Progenitor cell of endocrine pancreas (in vitro differentiated cells): ENCODE measurements at regions not wholly inside any gene's neighbourhood (a gene's known extent, or its start where the extent isn't known, plus 50 kb on each side); places are given as distances from the start of the nearest gene placed in this dataset.

Source experiments
- DNase-seq: peaks from one replicate; pipeline ENCODE4 v3.0.0; 2021; ENCODE audit warnings: low spot score; ENCODE audit not compliant: unreplicated experiment
- H3K27ac Mint-ChIP-seq: 2 replicates; pipeline ENCODE4 v1.8.0; 2021; ENCODE audit warnings: mild to moderate bottlenecking, moderate library complexity, mixed read lengths
- H3K27me3 Mint-ChIP-seq: 2 replicates; pipeline ENCODE4 v1.8.0; 2021; ENCODE audit warnings: mixed read lengths
- H3K36me3 Mint-ChIP-seq: 2 replicates; pipeline ENCODE4 v1.8.0; 2022; ENCODE audit warnings: mixed read lengths; ENCODE audit not compliant: insufficient read depth
- H3K4me1 Mint-ChIP-seq: 2 replicates; pipeline ENCODE4 v1.8.0; 2021; ENCODE audit warnings: low read depth, mixed read lengths
- H3K4me3 Mint-ChIP-seq: 2 replicates; pipeline ENCODE4 v1.8.0; 2021; ENCODE audit warnings: low read depth, mild to moderate bottlenecking, moderate library complexity, mixed read lengths
- H3K9me3 Mint-ChIP-seq: 2 replicates; pipeline ENCODE4 v1.8.0; 2021; ENCODE audit warnings: low read depth, mixed read lengths
- CTCF ChIP-seq: fragments of 200-600 bp; sonication (generic); IDR thresholded peaks from one replicate; pipeline ENCODE4 v1.5.0; 2021; ENCODE audit warnings: antibody characterized with exemption, mild to moderate bottlenecking; ENCODE audit not compliant: unreplicated experiment

GRCh38 chr1:181911715-181912114 lies 149.8 kb downstream of the ZNF648 start:
- H3K36me3 Mint-ChIP-seq: no peaks in the 10 kb centered on the region
- TF ChIP-seq CTCF: no peak

GRCh38 chr1:181910905-181911304 lies 150.6 kb downstream of the ZNF648 start:
- DNase-seq: no peak
- Mint-ChIP-seq H3K4me1 (no peaks in the 10 kb centered on the region), H3K27ac (no peak overlapping the region), H3K4me3 (no peak overlapping the region), H3K27me3 (peaks cover 16% of the 10 kb centered on the region), H3K9me3 (no peaks in the 10 kb centered on the region), H3K36me3 (no peaks in the 10 kb centered on the region)
- TF ChIP-seq CTCF: peak; percentile 45

More at GRCh38 chr1:181911715-181912114, 149.8 kb downstream of the ZNF648 start:
- no peak for DNase-seq
- Mint-ChIP-seq H3K27ac (no peak overlapping the region), H3K4me3 (no peak overlapping the region), H3K27me3 (peaks cover 14% of the 10 kb centered on the region), H3K4me1 (no peaks in the 10 kb centered on the region), H3K9me3 (no peaks in the 10 kb centered on the region)

GRCh38 chr1:181909010-181909409 lies 152.5 kb downstream of the ZNF648 start:
- DNase-seq: no peak
- no peak for TF ChIP-seq CTCF
- H3K9me3 Mint-ChIP-seq: no peaks in the 10 kb centered on the region
- no peaks in the 10 kb centered on the region for H3K4me1 Mint-ChIP-seq
- peaks cover 19% of the 10 kb centered on the region for H3K27me3 Mint-ChIP-seq
- no peaks in the 10 kb centered on the region for H3K36me3 Mint-ChIP-seq
- H3K27ac Mint-ChIP-seq: no peak overlapping the region
- no peak overlapping the region for H3K4me3 Mint-ChIP-seq

GRCh38 chr1:181906631-181907030 lies 154.9 kb downstream of the ZNF648 start:
- Mint-ChIP-seq H3K27ac (no peak overlapping the region), H3K4me1 (no peaks in the 10 kb centered on the region), H3K27me3 (peaks cover 16% of the 10 kb centered on the region), H3K9me3 (no peaks in the 10 kb centered on the region), H3K4me3 (no peak overlapping the region), H3K36me3 (no peaks in the 10 kb centered on the region)
- TF ChIP-seq CTCF: no peak
- DNase-seq: no peak

- Mint-ChIP-seq H3K4me3 (no peak overlapping the region), H3K36me3 (no peaks in the 10 kb centered on the region), H3K9me3 (no peaks in the 10 kb centered on the region), H3K27me3 (peaks cover 16% of the 10 kb centered on the region), H3K4me1 (no peaks in the 10 kb centered on the region), H3K27ac (no peak overlapping the region)
- no peak for DNase-seq
- TF ChIP-seq CTCF: no peak
These were observed 155.4 kb downstream of the ZNF648 start for GRCh38 chr1:181905944-181906597.
